ENCODE measurements at regions not wholly inside any gene's neighbourhood (a gene's known extent, or its start where the extent isn't known, plus 50 kb on each side); places are given as distances from the start of the nearest gene placed in this dataset.

- H3K27me3 ChIP-seq (ENCODE audit: control insufficient read depth, insufficient read depth) = no peaks in the 10 kb centered on the region
- H3K9me3 ChIP-seq (ENCODE audit: control insufficient read depth, low read length) = no peaks in the 10 kb centered on the region
- H3K4me1 ChIP-seq (ENCODE audit: control insufficient read depth, insufficient read depth, low read length) = no peaks in the 10 kb centered on the region
- ATAC-seq (no peak), DNase-seq (no peak)
- intact Hi-C loops (cut with DNase I) = no loop called here
- H3K4me3 ChIP-seq (ENCODE audit: low read length) = no peak overlapping the region
- no peak overlapping the region for H3K27ac ChIP-seq (ENCODE audit: low read length)
- WGBS = 82% methylated on average over 3 of the region's 3 CpGs
Observed at GRCh38 chr6:93081901-93082300, 337.5 kb downstream of the EPHA7 start.

DNA sequence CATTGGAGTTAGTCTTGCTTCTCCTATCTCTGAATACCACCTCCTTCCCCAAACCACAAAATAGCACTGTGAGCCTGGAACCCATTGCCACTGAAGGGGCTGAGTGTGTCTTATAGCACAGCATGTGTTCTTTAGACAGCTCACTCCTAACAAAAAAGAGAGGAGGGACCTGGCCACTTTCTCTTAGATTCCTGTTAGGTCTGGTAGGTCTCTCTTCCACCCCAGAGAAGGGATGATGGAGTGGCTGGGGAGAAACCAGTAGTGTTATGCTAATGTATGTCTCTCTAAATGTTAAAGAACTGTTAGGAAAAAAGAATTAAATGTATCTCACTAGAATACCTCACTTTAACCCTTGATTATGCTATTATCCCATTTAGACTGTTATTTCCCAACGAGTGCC, 340.3 kb downstream of the EPHA7 start:
- 86% methylated on average over 1 of the region's 1 CpG for WGBS
- DNase-seq = no peak
- no peaks in the 10 kb centered on the region for H3K27me3 ChIP-seq (ENCODE audit: control insufficient read depth, insufficient read depth)
- no peak for ATAC-seq
- H3K9me3 ChIP-seq (ENCODE audit: control insufficient read depth, low read length) = no peaks in the 10 kb centered on the region
- H3K27ac ChIP-seq (ENCODE audit: low read length) = no peak overlapping the region
- no peaks in the 10 kb centered on the region for H3K4me1 ChIP-seq (ENCODE audit: control insufficient read depth, insufficient read depth, low read length)
- intact Hi-C loops (cut with DNase I) = no loop called here
- H3K4me3 ChIP-seq (ENCODE audit: low read length) = no peak overlapping the region

- no peak for ATAC-seq
- intact Hi-C loops (cut with DNase I) = no loop called here
- 97% methylated on average over 5 of the region's 5 CpGs for WGBS
- DNase-seq = no peak
- no peaks in the 10 kb centered on the region for H3K9me3 ChIP-seq (ENCODE audit: control insufficient read depth, low read length)
- H3K27ac ChIP-seq (ENCODE audit: low read length) = no peak overlapping the region
- no peaks in the 10 kb centered on the region for H3K4me1 ChIP-seq (ENCODE audit: control insufficient read depth, insufficient read depth, low read length)
- no peaks in the 10 kb centered on the region for H3K27me3 ChIP-seq (ENCODE audit: control insufficient read depth, insufficient read depth)
- no peak overlapping the region for H3K4me3 ChIP-seq (ENCODE audit: low read length)
Observed at GRCh38 chr6:93073811-93074210, 345.5 kb downstream of the EPHA7 start.

DNA sequence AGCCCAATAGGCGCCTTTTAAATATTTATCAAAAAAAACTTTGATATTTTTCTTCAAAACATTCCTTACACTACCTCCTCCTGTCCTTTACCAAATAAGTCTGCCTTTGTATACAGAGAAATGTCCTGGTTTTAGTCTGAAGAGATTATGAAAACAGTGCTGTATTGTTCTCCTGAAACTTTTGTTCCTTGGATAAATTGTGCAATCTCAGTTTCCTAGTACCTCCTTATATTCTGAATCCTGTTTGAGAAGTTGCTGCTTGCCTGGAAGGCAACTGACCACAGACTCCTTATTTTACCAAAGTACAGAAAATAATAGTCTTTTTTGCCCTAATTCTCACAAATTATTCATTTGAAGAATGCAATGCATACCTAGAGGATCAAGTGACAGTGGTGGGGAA, 349.5 kb downstream of the EPHA7 start:
- Histone ChIP-seq H3K4me3 (ENCODE audit: low read length) (no peak overlapping the region), H3K9me3 (ENCODE audit: control insufficient read depth, low read length) (no peaks in the 10 kb centered on the region), H3K4me1 (ENCODE audit: control insufficient read depth, insufficient read depth, low read length) (no peaks in the 10 kb centered on the region), H3K27me3 (ENCODE audit: control insufficient read depth, insufficient read depth) (no peaks in the 10 kb centered on the region), H3K27ac (ENCODE audit: low read length) (no peak overlapping the region)
- no peak for DNase-seq
- no peak for ATAC-seq
- intact Hi-C loops (cut with DNase I) = no loop called here
- WGBS = 94% methylated on average over 1 of the region's 1 CpG

DNA sequence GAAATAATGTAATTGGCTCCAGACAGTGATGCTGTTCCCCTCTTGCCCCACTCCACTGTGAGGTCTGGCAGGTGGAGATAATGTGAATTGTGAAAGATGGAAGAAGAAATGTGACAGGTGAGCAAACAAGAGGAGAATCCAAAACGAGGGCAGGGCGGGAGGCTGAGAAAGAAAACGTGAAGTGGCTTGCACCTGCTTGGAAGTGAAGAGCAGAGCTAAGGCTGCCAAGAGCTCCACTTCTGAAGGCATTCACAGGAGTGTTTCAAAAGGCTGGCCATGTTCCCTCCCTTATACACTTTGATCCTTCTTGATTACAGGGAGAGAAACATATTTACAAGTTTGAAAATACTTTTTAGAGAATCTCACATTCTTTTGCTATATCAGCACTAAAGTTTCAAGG, 359.4 kb downstream of the EPHA7 start:
- ATAC-seq = no peak
- DNase-seq = no peak
- WGBS = 43% methylated on average over 3 of the region's 3 CpGs
- no peaks in the 10 kb centered on the region for H3K27me3 ChIP-seq (ENCODE audit: control insufficient read depth, insufficient read depth)
- no peaks in the 10 kb centered on the region for H3K9me3 ChIP-seq (ENCODE audit: control insufficient read depth, low read length)
- H3K27ac ChIP-seq (ENCODE audit: low read length) = no peak overlapping the region
- intact Hi-C loops (cut with DNase I) = no loop called here
- H3K4me1 ChIP-seq (ENCODE audit: control insufficient read depth, insufficient read depth, low read length) = no peaks in the 10 kb centered on the region
- no peak overlapping the region for H3K4me3 ChIP-seq (ENCODE audit: low read length)

DNA sequence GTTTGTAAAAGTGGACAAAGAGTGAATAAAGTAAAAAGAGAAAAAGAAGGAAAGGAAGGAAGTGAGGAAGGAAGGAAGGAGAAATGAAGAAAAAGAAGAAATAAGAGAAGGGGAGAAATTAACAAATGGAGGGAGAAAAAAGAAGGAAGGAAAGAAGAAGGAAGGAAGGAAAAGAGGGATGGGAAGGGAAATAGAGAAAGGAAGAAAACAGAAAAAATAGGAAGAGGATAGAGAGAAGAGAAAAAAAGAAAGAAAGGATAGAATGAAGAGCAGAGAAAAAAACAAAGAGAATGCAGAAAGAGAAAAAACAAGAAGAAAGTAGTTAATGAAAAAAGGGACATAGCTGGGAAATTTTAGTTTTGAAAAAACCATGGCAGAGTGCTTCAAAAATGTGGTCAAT, 361.8 kb downstream of the EPHA7 start:
- Histone ChIP-seq H3K27me3 (ENCODE audit: control insufficient read depth, insufficient read depth) (no peaks in the 10 kb centered on the region), H3K4me1 (ENCODE audit: control insufficient read depth, insufficient read depth, low read length) (no peaks in the 10 kb centered on the region), H3K27ac (ENCODE audit: low read length) (no peak overlapping the region), H3K4me3 (ENCODE audit: low read length) (no peak overlapping the region), H3K9me3 (ENCODE audit: control insufficient read depth, low read length) (no peaks in the 10 kb centered on the region)
- ATAC-seq = no peak
- DNase-seq = no peak
- intact Hi-C loops (cut with DNase I) = no loop called here

GRCh38 chr6:93048381-93048780, 371.0 kb downstream of the EPHA7 start:
- no peak for ATAC-seq
- Histone ChIP-seq H3K4me3 (ENCODE audit: low read length) (no peak overlapping the region), H3K27ac (ENCODE audit: low read length) (no peak overlapping the region), H3K4me1 (ENCODE audit: control insufficient read depth, insufficient read depth, low read length) (no peaks in the 10 kb centered on the region), H3K27me3 (ENCODE audit: control insufficient read depth, insufficient read depth) (no peaks in the 10 kb centered on the region), H3K9me3 (ENCODE audit: control insufficient read depth, low read length) (no peaks in the 10 kb centered on the region)
- DNase-seq = no peak
- intact Hi-C loops (cut with DNase I) = no loop called here

GRCh38 chr6:93047033-93047432, 372.3 kb downstream of the EPHA7 start:
- no peaks in the 10 kb centered on the region for H3K27me3 ChIP-seq (ENCODE audit: control insufficient read depth, insufficient read depth)
- no peak overlapping the region for H3K4me3 ChIP-seq (ENCODE audit: low read length)
- WGBS = 91% methylated on average over 3 of the region's 3 CpGs
- intact Hi-C loops (cut with DNase I) = no loop called here
- ATAC-seq (no peak), DNase-seq (no peak)
- H3K4me1 ChIP-seq (ENCODE audit: control insufficient read depth, insufficient read depth, low read length) = no peaks in the 10 kb centered on the region
- H3K9me3 ChIP-seq (ENCODE audit: control insufficient read depth, low read length) = no peaks in the 10 kb centered on the region
- no peak overlapping the region for H3K27ac ChIP-seq (ENCODE audit: low read length)

- WGBS = 19% methylated on average over 1 of the region's 1 CpG
- no peak for ATAC-seq
- no peak for DNase-seq
- intact Hi-C loops (cut with DNase I) = no loop called here
- no peaks in the 10 kb centered on the region for H3K27me3 ChIP-seq (ENCODE audit: control insufficient read depth, insufficient read depth)
- no peaks in the 10 kb centered on the region for H3K4me1 ChIP-seq (ENCODE audit: control insufficient read depth, insufficient read depth, low read length)
- H3K27ac ChIP-seq (ENCODE audit: low read length) = no peak overlapping the region
- no peak overlapping the region for H3K4me3 ChIP-seq (ENCODE audit: low read length)
- H3K9me3 ChIP-seq (ENCODE audit: control insufficient read depth, low read length) = no peaks in the 10 kb centered on the region
Observed at GRCh38 chr6:93045156-93045555, 374.2 kb downstream of the EPHA7 start.

DNA sequence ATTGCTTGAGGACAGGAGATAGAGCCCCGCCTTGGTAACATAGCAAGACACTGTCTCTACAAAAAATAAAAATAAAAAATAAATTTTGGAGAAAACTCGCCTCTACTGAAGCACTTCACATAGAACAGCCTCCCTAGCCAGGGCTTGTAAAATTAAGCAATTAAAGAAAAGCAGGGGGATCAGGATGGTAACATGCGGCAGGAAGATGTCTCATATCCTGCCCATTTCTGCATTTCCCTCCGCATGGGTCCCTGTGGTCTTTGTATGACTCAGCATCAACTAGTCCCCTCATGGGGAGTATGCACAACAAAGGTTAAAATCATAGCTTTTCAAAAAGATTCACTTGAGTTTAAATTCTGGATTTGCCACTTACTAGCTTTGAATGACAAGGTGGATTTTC, 379.0 kb downstream of the EPHA7 start:
- ATAC-seq (no peak), DNase-seq (no peak)
- Histone ChIP-seq H3K27ac (ENCODE audit: low read length) (no peak overlapping the region), H3K4me1 (ENCODE audit: control insufficient read depth, insufficient read depth, low read length) (no peaks in the 10 kb centered on the region), H3K4me3 (ENCODE audit: low read length) (no peak overlapping the region), H3K27me3 (ENCODE audit: control insufficient read depth, insufficient read depth) (no peaks in the 10 kb centered on the region), H3K9me3 (ENCODE audit: control insufficient read depth, low read length) (no peaks in the 10 kb centered on the region)
- intact Hi-C loops (cut with DNase I) = no loop called here
- WGBS = 75% methylated on average over 4 of the region's 4 CpGs

DNA sequence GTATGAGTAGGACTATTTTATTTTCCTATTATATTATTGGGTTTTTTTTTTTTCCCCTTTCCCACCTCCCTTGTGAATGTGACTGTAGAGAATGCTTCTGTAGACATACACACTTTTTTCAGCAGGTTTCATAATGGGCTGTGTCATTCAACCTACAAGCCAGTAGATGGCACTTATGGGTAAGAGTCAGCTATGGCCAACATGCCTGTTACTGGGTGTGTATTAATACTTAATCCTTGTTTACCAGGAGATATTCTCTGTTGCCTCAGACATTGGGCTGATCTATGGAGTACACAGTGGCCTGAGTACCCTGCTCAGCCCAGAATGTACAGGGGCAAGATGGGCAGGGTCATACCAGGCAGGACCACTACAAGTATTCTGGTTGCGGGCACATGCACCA, 382.5 kb downstream of the EPHA7 start:
- intact Hi-C loops (cut with DNase I) = no loop called here

DNA sequence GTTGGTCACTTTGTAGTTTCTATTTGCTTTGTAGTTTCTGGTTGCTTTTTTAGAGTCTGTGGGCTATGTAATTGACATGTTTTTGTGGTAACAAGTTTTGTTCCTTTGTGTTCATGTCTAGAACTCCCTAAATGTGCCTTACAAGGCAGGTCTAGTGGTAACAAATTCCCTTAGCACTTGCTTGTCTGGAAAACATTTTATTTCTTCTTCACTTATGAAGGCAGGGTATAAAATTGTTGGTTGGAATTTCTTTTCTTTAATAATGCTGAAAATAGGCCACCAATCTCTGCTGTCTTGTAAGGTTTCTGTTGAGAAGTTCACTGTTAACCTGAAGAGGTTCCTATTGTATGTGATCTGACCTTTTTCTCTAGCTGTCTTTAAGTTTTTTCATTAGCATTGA, 383.6 kb downstream of the EPHA7 start:
- H3K4me3 ChIP-seq (ENCODE audit: low read length) = no peak overlapping the region
- H3K27me3 ChIP-seq (ENCODE audit: control insufficient read depth, insufficient read depth) = no peaks in the 10 kb centered on the region
- no peaks in the 10 kb centered on the region for H3K4me1 ChIP-seq (ENCODE audit: control insufficient read depth, insufficient read depth, low read length)
- intact Hi-C loops (cut with DNase I) = no loop called here
- no peaks in the 10 kb centered on the region for H3K9me3 ChIP-seq (ENCODE audit: control insufficient read depth, low read length)
- H3K27ac ChIP-seq (ENCODE audit: low read length) = no peak overlapping the region
- DNase-seq = no peak
- ATAC-seq = no peak

More for the DNA sequence above, 382.5 kb downstream of the EPHA7 start:
- H3K27ac ChIP-seq (ENCODE audit: low read length) = no peak overlapping the region
- ATAC-seq = no peak
- WGBS = 96% methylated on average over 1 of the region's 1 CpG
- no peak for DNase-seq
- no peaks in the 10 kb centered on the region for H3K9me3 ChIP-seq (ENCODE audit: control insufficient read depth, low read length)
- H3K4me1 ChIP-seq (ENCODE audit: control insufficient read depth, insufficient read depth, low read length) = no peaks in the 10 kb centered on the region
- no peaks in the 10 kb centered on the region for H3K27me3 ChIP-seq (ENCODE audit: control insufficient read depth, insufficient read depth)
- H3K4me3 ChIP-seq (ENCODE audit: low read length) = no peak overlapping the region
